IPS-18c (cell line): ENCODE measurements at regions not wholly inside any gene's neighbourhood (a gene's known extent, or its start where the extent isn't known, plus 50 kb on each side); places are given as distances from the start of the nearest gene placed in this dataset.

Source experiments
- H3K4me3 ChIP-seq: 2 replicates; pipeline ENCODE4 v1.7.0; 2013; ENCODE audit warnings: low read depth, mild to moderate bottlenecking, low read length, moderate library complexity; ENCODE audit not compliant: insufficient read depth
- H3K9me3 ChIP-seq: one replicate; pipeline ENCODE4 v1.6.1; 2013; ENCODE audit warnings: mild to moderate bottlenecking, low read length, moderate library complexity; ENCODE audit not compliant: control insufficient read depth, insufficient read depth

DNA sequence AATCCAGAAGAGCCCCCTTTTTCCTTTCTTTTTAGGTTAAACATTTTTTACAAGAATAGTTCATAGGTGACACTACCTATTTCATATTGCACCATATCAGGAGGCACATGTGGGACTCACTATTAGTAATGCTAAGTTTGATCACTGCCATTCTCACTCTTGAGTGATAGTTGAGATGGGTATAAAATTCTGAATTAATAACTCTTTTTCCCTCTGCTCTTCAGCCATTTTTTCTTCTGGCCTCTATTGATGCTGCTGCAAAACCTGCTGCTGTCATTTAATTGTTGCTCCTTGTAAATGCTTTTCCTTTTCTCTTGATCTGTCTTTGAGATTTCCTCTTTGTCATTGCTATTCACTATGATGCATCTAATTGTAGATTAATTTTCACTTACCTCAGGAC lies 482.0 kb downstream of the MID1IP1 start:
- Histone ChIP-seq H3K9me3 (peaks cover 2% of the 10 kb centered on the region), H3K4me3 (no peak overlapping the region)

GRCh38 chrX:39288592-39288991 lies 487.3 kb downstream of the MID1IP1 start:
- Histone ChIP-seq H3K9me3 (peaks cover 2% of the 10 kb centered on the region), H3K4me3 (no peak overlapping the region)

DNA sequence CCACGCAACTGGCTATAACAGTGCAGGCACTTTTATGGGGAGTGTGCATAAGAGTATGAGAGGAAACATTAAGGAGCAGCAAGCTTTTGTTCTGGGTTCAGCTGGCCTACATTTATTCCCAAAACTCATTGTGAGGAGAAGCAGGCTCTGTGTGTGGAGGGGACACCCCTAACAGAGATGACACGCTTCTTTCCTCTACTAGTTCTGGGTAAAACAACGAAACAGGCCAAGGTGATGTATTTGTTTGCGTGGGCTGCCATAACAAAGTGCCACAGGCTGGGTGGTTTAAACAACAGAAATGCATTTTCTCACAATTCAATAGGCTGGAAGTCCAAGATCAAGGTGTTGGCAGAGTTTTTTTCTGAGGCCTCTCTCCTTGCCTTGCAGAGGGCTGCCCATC lies 488.6 kb downstream of the MID1IP1 start:
- Histone ChIP-seq H3K9me3 (peaks cover 2% of the 10 kb centered on the region), H3K4me3 (no peak overlapping the region)

- peaks cover 4% of the 10 kb centered on the region for H3K9me3 ChIP-seq
- no peak overlapping the region for H3K4me3 ChIP-seq
Observed at GRCh38 chrX:39293203-39293602, 491.9 kb downstream of the MID1IP1 start.

- Histone ChIP-seq H3K4me3 (no peak overlapping the region; the same call in 1 of the 2 replicates), H3K9me3 (peaks cover 5% of the 10 kb centered on the region)
Observed at GRCh38 chrX:39296472-39296871, 495.2 kb downstream of the MID1IP1 start.

DNA sequence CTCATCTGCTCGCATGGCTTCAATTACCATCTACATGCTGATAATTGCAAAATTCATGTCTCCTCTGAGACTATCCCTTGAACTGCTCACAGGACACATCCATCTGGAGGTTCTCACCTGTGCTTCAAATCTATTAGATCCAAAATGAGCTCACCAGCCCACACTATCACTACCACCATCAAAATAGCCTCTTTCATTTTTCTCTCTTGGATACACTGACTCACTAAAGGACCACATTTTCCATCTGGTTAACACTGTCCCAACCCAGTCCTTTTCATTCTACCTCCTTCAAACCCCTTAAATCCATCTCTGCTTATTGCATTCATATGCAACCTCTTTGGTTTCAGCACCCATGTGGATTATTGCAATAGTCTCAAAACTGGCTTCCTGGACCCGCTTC lies 497.6 kb downstream of the MID1IP1 start:
- Histone ChIP-seq H3K4me3 (no peak overlapping the region), H3K9me3 (peaks cover 10% of the 10 kb centered on the region)

- H3K4me3 ChIP-seq: no peak overlapping the region
- peaks cover 15% of the 10 kb centered on the region for H3K9me3 ChIP-seq
Observed at GRCh38 chrX:39299615-39300014, 498.4 kb downstream of the MID1IP1 start.

GRCh38 chrX:39301036-39301435 lies 499.8 kb downstream of the MID1IP1 start:
- no peak overlapping the region for H3K4me3 ChIP-seq
- peaks cover 13% of the 10 kb centered on the region for H3K9me3 ChIP-seq

- Histone ChIP-seq H3K4me3 (no peak overlapping the region), H3K9me3 (peaks cover 16% of the 10 kb centered on the region)
Observed at GRCh38 chrX:39302838-39303237, 501.6 kb downstream of the MID1IP1 start.

GRCh38 chrX:39304746-39305145 lies 503.5 kb downstream of the MID1IP1 start:
- Histone ChIP-seq H3K9me3 (peaks cover 13% of the 10 kb centered on the region), H3K4me3 (no peak overlapping the region)

- H3K9me3 ChIP-seq: peaks cover 16% of the 10 kb centered on the region
- no peak overlapping the region for H3K4me3 ChIP-seq
Observed at GRCh38 chrX:39307488-39307887, 506.2 kb downstream of the MID1IP1 start.

DNA sequence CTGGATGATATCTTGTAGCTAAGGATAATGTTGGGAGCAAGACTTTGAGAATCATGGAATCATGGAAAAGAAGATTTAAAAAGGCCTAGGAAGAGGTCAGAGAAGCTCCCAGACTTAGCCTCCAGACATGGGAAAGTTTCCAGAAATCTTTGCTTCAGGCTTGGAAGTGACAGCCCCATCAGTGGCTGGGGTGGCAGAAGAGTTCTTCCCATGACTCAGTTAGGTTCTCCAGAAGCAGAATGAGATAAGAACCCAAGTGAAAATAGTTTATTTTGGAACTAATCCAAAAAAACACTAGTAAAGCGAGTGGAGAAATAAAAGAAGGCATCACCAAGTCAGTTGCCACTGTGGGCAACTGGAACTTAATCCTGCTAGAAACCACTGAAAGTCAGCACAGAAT lies 506.9 kb downstream of the MID1IP1 start:
- Histone ChIP-seq H3K9me3 (peaks cover 13% of the 10 kb centered on the region), H3K4me3 (no peak overlapping the region)

DNA sequence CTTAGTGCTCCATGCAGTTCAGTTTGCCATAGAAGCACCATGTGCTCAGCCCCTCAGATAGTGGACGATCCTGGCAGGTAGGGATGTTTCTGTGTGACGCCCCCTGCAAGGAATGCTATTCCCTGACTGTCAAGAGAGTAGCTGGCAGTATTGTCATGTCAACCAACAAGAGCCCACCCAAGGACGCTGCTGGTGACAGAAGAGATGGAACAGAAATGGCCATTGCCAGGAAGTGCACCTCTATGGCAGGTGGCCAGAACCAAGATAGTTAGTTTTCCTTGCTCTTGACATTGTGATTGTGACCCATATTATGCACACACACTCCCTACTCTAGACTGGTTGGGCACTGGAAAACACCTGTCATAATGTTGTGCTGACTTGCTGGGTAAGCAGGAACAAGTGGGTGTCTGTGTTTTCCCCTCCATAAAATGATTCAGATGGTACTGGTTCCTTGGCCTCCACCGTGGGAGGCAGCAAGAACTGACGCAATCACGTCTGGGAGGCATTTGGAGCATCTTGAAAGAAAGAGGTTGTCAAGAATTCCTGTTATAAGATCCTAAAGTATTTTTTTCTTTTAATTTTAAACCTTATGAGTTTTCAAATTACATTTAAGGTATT lies 507.9 kb downstream of the MID1IP1 start:
- H3K9me3 ChIP-seq: peaks cover 9% of the 10 kb centered on the region
- no peak overlapping the region for H3K4me3 ChIP-seq

DNA sequence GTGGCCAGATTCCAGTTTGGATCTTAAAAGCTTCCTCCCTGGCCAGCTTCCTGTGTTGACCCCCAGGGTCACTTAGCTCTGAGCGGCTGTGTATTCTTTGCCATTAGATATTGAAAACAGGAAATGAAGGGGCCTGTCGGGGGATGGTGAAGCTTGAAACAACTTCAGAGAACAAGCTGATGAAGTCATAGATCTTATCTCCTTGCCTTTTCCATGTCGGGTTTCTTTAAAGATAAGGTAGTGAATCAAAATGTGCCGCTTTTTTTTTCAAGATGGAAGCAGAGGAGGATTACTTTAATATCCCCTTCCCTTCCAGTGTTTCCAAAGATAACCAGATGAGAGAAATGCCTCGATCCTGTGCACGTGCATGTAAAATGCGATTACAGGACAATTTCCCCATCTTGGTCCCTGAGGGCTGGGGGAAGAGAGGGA lies 508.5 kb downstream of the MID1IP1 start:
- peaks cover 6% of the 10 kb centered on the region for H3K9me3 ChIP-seq
- no peak overlapping the region for H3K4me3 ChIP-seq

- Histone ChIP-seq H3K4me3 (no peak overlapping the region), H3K9me3 (peaks cover 6% of the 10 kb centered on the region)
Observed at GRCh38 chrX:39310891-39311290, 509.6 kb downstream of the MID1IP1 start.

- Histone ChIP-seq H3K4me3 (no peak overlapping the region), H3K9me3 (peaks cover 5% of the 10 kb centered on the region)
Observed at GRCh38 chrX:39311646-39312045, 510.4 kb downstream of the MID1IP1 start.

DNA sequence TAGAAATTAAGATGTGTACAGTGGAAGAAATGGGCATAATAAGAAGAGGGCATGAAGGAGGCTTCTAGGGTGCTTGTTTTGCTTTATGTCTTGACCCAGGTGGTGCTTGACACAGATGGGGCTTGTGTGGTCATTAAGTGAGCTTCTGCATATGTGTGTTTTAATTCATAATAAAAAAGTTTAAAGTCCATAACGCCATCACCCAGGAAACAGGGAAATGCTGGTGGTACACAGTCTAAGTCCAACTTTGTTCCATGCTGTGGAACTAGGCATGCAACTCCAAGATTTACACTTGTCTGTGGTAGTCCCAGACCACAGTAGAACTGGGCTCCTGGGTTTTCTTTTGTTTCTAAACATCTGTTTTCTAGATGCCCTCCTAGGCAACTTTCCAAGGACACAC lies 511.9 kb downstream of the MID1IP1 start:
- Histone ChIP-seq H3K4me3 (no peak overlapping the region), H3K9me3 (peaks cover 3% of the 10 kb centered on the region)

DNA sequence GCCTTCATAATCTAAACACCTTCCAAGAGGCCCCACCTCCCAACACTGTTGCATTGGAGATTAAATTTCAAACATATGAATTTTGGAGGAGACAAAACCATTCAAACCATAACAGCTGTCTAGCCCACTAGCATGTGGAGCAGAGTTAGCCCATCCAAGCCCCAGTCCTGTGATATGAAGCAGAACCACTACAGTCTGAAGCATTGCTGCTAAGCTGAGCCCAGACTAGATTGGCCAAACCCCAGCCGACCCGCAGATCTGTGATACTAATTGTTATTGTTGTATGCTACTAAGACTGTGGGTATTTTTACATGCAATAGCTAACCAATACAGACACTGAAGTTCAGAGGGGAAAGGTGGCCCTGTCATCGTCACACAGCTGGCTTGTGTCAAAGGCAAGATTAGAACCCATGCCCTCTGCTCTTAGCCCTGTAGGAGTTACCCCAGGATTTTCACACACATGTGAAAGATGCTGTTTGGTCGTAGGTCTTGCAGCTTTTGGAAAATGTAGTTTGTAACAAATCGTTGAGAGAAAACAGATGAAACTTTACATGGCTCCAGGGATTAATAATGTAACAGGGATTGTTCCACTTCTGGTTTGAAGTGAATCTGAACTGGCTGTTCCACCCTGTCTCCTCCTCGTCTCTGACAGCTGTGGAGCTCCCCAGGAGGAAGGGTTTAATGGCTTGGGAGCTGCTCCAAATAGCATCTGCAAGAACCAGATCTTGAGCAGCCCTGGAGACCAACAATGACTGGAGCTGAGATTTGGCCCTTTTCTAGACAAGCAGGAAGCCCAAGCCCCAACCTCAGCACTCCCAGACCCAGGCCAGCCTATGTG lies 517.5 kb downstream of the MID1IP1 start:
- no peaks in the 10 kb centered on the region for H3K9me3 ChIP-seq
- no peak overlapping the region for H3K4me3 ChIP-seq
